Gastrocnemius medialis (tissue), 4 donors: ENCODE measurements at regions not wholly inside any gene's neighbourhood (a gene's known extent, or its start where the extent isn't known, plus 50 kb on each side); places are given as distances from the start of the nearest gene placed in this dataset.

Experiments
- ATAC-seq, 2 donors: fragments of 150-250 bp; one replicate each; pipeline ENCODE4 v1.9.1; 2016
- DNase-seq, 2 donors: peaks; one replicate each; pipeline ENCODE4 v3.0.0-alpha.2; 2019
- H3K27ac ChIP-seq, 4 donors: fragments of 200-600 bp; sonication (generic); 1 replicate in 1 of 4; 2 replicates in 3 of 4; pipeline ENCODE4 v1.5.1; 2016 to 2018; ENCODE audit warnings: mild to moderate bottlenecking in 2 of 4, moderate library complexity in 1 of 4
- H3K27me3 ChIP-seq, 3 donors: fragments of 200-600 bp; sonication (generic) in 2 of 3; 1 replicate in 1 of 3; 2 replicates in 2 of 3; pipeline versions ENCODE4 v1.5.1 to v1.6.0; 2016 to 2019; ENCODE audit warnings: mild to moderate bottlenecking in 1 of 3, moderate library complexity in 1 of 3
- H3K36me3 ChIP-seq, 2 donors: fragments of 200-600 bp; sonication (generic) in 1 of 2; one replicate each; pipeline ENCODE4 v1.5.1; 2017 to 2018
- H3K4me1 ChIP-seq, 2 donors: fragments of 200-600 bp; sonication (generic) in 1 of 2; one replicate each; pipeline ENCODE4 v1.5.1; 2016 to 2017; ENCODE audit warnings: mild to moderate bottlenecking in 2 of 2
- H3K4me3 ChIP-seq, 4 donors: fragments of 200-600 bp; sonication (generic) in 3 of 4; 1 replicate in 1 of 4; 2 replicates in 3 of 4; pipeline ENCODE4 v1.5.1; 2016 to 2019; ENCODE audit warnings: mild to moderate bottlenecking in 2 of 4
- H3K9me3 ChIP-seq, 3 donors: fragments of 200-600 bp; sonication (generic) in 2 of 3; 1 replicate in 1 of 3; 2 replicates in 2 of 3; pipeline ENCODE4 v1.5.1; 2016 to 2019
- CTCF ChIP-seq, 5 experiments: fragments of 450-650 bp in 3 of 5; fragments of 200-600 bp in 2 of 5; sonication (generic) in 2 of 5; IDR thresholded peaks in 4 of 5; conservative IDR thresholded peaks in 1 of 5; 1 replicate in 4 of 5; 2 replicates in 1 of 5; pipeline ENCODE4 v1.5.1; 2016 to 2019; ENCODE audit warnings: antibody characterized with exemption in 5 of 5, mild to moderate bottlenecking in 3 of 5, moderate library complexity in 3 of 5
- POLR2A ChIP-seq, 2 donors: fragments of 450-650 bp; IDR thresholded peaks; one replicate each; pipeline ENCODE4 v1.6.1; 2017; ENCODE audit warnings: antibody characterized with exemption in 2 of 2, mild to moderate bottlenecking in 2 of 2, moderate library complexity in 2 of 2
- in situ Hi-C, 4 donors: fragments of 200-750 bp; cut with MboI; loops; one replicate each; pipeline versions ENCODE4 v1.15.0 to v1.8.0; 2017; ENCODE audit warnings: low sequenced_read_pairs in 4 of 4
- intact Hi-C: fragments of 100-400 bp; cut with DNase I; formaldehyde crosslinking; loops from one replicate; pipeline ENCODE4 v1.15.1; 2023; ENCODE audit warnings: low total_unique reads

- Histone ChIP-seq H3K9me3 (no peaks in the 10 kb centered on the region), H3K27ac (no peak overlapping the region), H3K27me3 (no peaks in the 10 kb centered on the region), H3K4me3 (no peak overlapping the region), H3K4me1 (no peaks in the 10 kb centered on the region), H3K36me3 (no peaks in the 10 kb centered on the region)
- ATAC-seq (no peak), DNase-seq (no peak)
- in situ Hi-C loops: no loop called here
- TF ChIP-seq CTCF (IDR thresholded peaks at IDR 0.05 in 4 of 5, conservative IDR thresholded peaks at IDR 0.05 in 1 of 5) (no peak), POLR2A (IDR thresholded peaks at IDR 0.05) (no peak)
- intact Hi-C loops: no loop called here
Observed at GRCh38 chr2:150385211-150385610, 102.3 kb downstream of the RND3 start.

- ATAC-seq: no peak
- TF ChIP-seq CTCF (IDR thresholded peaks at IDR 0.05 in 4 of 5, conservative IDR thresholded peaks at IDR 0.05 in 1 of 5): no peak
- TF ChIP-seq POLR2A (IDR thresholded peaks at IDR 0.05): no peak
- no peaks in the 10 kb centered on the region for H3K4me1 ChIP-seq
- H3K9me3 ChIP-seq: no peaks in the 10 kb centered on the region
- H3K36me3 ChIP-seq: no peaks in the 10 kb centered on the region
- no peak overlapping the region for H3K27ac ChIP-seq
- intact Hi-C loops (no loop called here), in situ Hi-C loops (no loop called here)
- no peak overlapping the region for H3K4me3 ChIP-seq
- no peak for DNase-seq
- H3K27me3 ChIP-seq: no peaks in the 10 kb centered on the region
Observed at GRCh38 chr2:150383587-150383986, 103.9 kb downstream of the RND3 start.

GRCh38 chr2:150379166-150379565 is 108.3 kb downstream of the RND3 start:
- H3K36me3 ChIP-seq: no peaks in the 10 kb centered on the region
- H3K4me3 ChIP-seq: no peak overlapping the region
- no peak for ATAC-seq
- in situ Hi-C loops (no loop called here), intact Hi-C loops (no loop called here)
- H3K9me3 ChIP-seq: no peaks in the 10 kb centered on the region
- no peaks in the 10 kb centered on the region for H3K27me3 ChIP-seq
- no peak for DNase-seq
- H3K4me1 ChIP-seq: peaks cover 0 to 3% of the 10 kb centered on the region in 2 donors
- no peak overlapping the region for H3K27ac ChIP-seq
- TF ChIP-seq POLR2A (IDR thresholded peaks at IDR 0.05) (no peak), CTCF (IDR thresholded peaks at IDR 0.05 in 4 of 5, conservative IDR thresholded peaks at IDR 0.05 in 1 of 5) (no peak)

- Histone ChIP-seq H3K27me3 (no peaks in the 10 kb centered on the region), H3K36me3 (no peaks in the 10 kb centered on the region), H3K4me1 (peaks cover 0 to 3% of the 10 kb centered on the region in 2 donors), H3K4me3 (no peak overlapping the region), H3K9me3 (no peaks in the 10 kb centered on the region), H3K27ac (no peak overlapping the region)
- in situ Hi-C loops (no loop called here), intact Hi-C loops (no loop called here)
- TF ChIP-seq CTCF (IDR thresholded peaks at IDR 0.05 in 4 of 5, conservative IDR thresholded peaks at IDR 0.05 in 1 of 5) (no peak), POLR2A (IDR thresholded peaks at IDR 0.05) (no peak)
- ATAC-seq: no peak
- no peak for DNase-seq
Observed at GRCh38 chr2:150378686-150379085, 108.8 kb downstream of the RND3 start.
